ENCODE measurements at regions not wholly inside any gene's neighbourhood (a gene's known extent, or its start where the extent isn't known, plus 50 kb on each side); places are given as distances from the start of the nearest gene placed in this dataset.
"Not testable (repeated sequence)": the region's sequence is repeated elsewhere in the genome, so short reads cannot be mapped to it uniquely, and the experiment has no call there.

- DNase-seq (ENCODE audit: low spot score), result peak; percentile 42
Measured at GRCh38 chr21:32096411-32096810, 182.4 kb downstream of the MIS18A start.

GRCh38 chr21:32094804-32095203 lies 184.0 kb downstream of the MIS18A start:
- DNase-seq (ENCODE audit: low spot score) (peak; percentile 56), FAIRE-seq (peak; percentile 83)

More at GRCh38 chr21:32096411-32096810, 182.4 kb downstream of the MIS18A start:
- FAIRE-seq, result no peak

GRCh38 chr21:32093646-32094462 lies 185.0 kb downstream of the MIS18A start:
- DNase-seq (ENCODE audit: low spot score), result no peak
- peak; percentile 27 for FAIRE-seq

GRCh38 chr21:32090956-32091355 lies 187.9 kb downstream of the MIS18A start:
- DNase-seq (ENCODE audit: low spot score) (no peak), FAIRE-seq (no peak)

GRCh38 chr21:32089766-32090165 lies 189.1 kb downstream of the MIS18A start:
- FAIRE-seq, result no peak
- DNase-seq (ENCODE audit: low spot score), result no peak

GRCh38 chr21:32088471-32088870 lies 190.4 kb downstream of the MIS18A start:
- FAIRE-seq (no peak), DNase-seq (ENCODE audit: low spot score) (no peak)

- DNase-seq (ENCODE audit: low spot score) (no peak), FAIRE-seq (peak; percentile 76)
Measured at GRCh38 chr21:32087447-32087846, 191.4 kb downstream of the MIS18A start.

GRCh38 chr21:32083197-32083596 lies 195.7 kb downstream of the MIS18A start:
- DNase-seq (ENCODE audit: low spot score) (no peak), FAIRE-seq (no peak)

GRCh38 chr21:32082466-32082865 lies 196.4 kb downstream of the MIS18A start:
- DNase-seq (ENCODE audit: low spot score) (no peak), FAIRE-seq (no peak)

DNA sequence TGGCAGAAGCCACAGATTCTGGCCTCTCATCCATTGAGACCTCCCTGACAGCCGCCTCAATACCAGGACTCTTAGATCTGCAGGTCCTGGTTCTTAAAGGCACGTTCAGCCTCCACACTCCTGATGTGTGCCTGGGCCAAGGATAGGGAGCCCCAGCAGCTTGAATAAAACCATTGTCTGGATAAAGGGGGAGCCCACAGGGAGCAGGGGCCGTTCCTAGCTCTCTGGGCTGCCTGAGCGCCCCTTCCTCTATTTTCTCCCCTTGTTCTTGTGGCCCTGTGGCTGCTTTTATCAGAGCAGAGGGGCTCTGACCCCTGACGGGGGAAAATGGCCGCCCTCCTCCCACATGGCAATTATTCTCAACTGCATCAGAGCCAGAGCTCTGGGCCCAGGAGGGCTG lies 200.8 kb downstream of the HUNK start:
- DNase-seq (ENCODE audit: low spot score) (no peak), FAIRE-seq (no peak)

DNA sequence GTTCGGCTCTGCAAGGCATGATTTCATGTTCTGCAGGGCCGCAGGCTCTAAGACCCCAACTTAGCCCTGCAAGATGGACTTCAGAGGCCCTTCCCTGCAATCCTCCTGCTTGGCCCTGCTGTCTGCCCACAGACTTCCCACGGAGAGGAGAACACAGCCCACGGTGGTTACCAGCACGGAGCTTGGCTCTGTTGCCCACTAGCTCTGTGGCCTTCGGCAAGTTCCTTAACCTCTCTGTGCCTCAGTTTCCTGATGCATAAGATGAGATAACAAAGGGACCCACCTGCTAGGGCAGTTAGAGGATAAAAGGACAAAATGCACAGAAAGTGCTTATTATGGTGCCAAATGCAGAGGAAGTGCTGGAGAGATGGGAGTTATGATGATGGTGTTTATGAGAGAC lies 200.4 kb downstream of the HUNK start:
- no peak for FAIRE-seq
- DNase-seq (ENCODE audit: low spot score), result no peak

- DNase-seq (ENCODE audit: low spot score), result not testable (repeated sequence)
- FAIRE-seq, result peak; percentile 27
Measured at GRCh38 chr21:32071620-32072019, 198.8 kb downstream of the HUNK start.

DNA sequence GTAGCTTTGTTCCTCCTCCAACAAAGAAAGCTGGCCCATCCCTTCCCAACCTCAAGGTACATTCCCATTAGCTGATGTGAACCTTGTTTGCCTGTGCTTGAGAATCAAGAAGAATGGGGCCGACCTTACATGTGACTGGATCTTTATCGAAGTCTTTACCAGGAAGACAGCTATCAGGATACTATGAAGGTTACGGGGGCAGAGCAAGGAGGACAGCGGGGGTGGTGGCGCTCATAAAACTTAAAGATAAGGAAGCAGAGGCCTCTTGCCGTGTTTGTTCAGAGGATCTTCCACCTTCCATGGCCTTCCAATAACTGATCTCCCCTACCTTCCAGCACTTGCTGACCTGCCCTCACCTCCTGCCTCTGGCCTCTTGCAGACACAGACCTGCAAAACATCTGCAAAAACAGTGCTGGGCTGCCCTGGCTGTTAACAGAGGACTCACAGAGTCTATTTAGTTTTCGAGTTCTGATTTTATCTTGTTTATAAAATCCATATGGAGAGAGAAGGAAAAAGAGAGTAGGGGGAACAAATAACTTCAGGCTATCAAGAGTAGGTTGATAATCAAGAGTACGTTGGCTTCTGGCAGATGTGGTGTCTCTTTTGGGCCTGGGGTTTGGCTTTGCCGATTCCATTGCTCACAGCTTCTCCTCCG lies 198.0 kb downstream of the HUNK start:
- no peak for FAIRE-seq
- DNase-seq (ENCODE audit: low spot score), result no peak

GRCh38 chr21:32070126-32070525 lies 197.3 kb downstream of the HUNK start:
- no peak for FAIRE-seq
- DNase-seq (ENCODE audit: low spot score), result no peak

- DNase-seq (ENCODE audit: low spot score), result no peak
- FAIRE-seq, result no peak
Measured at GRCh38 chr21:32065654-32066053, 192.8 kb downstream of the HUNK start.

DNA sequence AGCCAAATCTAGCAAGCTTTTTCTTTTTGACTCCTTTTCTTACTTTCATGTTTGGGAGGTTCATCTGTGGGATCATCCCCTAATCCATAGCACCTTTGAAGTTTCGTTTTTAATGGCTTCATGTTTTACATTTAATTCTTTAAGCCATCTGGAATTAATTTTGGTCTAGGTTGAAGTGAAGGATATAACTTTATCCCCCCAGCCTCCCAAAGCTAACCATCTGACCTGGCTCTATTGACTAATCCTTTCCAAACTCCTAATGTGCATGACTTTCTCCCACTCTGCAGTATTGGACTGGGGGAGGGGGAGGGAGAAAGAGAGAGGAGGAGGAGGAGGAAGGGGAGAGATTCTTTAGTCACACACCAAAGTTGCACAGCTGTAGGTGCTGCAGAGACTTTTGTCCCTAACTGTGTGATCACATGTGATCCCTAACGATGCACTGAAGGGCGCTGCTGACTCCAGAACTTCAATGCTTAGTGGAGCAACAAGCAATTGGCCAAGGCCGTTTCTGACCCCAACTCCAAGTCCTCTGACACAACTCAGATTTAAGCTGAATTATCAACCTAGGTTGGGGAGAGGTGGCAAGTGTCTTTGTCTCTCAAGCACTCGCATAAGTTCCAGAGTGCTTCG lies 191.6 kb downstream of the HUNK start:
- DNase-seq (ENCODE audit: low spot score) (no peak), FAIRE-seq (no peak)

- no peak for FAIRE-seq
- no peak for DNase-seq (ENCODE audit: low spot score)
Measured at GRCh38 chr21:32062591-32063227, 189.9 kb downstream of the HUNK start.

DNA sequence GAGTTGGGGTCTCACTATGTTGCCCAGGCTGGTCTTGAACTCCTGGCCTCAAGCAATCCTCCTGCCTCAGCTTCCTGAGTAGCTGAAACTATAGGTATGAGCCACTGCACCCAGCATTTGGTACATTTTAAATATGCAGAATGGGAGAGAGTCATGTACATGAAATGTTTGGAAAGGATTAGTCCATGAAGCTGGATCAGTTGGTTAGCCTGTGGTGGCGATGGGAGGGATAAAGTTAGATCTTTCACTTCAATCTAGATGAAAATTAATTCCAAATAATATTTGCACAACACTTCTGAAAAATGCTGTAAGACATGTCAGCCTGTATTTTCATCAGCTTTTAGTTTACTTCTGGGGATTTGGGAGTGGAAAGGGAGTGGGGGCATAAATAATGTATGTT lies 188.9 kb downstream of the HUNK start:
- DNase-seq (ENCODE audit: low spot score) (no peak), FAIRE-seq (no peak)

- no peak for DNase-seq (ENCODE audit: low spot score)
- FAIRE-seq, result no peak
Measured at GRCh38 chr21:32056791-32057190, 184.0 kb downstream of the HUNK start.

- DNase-seq (ENCODE audit: low spot score) (no peak), FAIRE-seq (no peak)
Measured at GRCh38 chr21:32055305-32055704, 182.5 kb downstream of the HUNK start.

Data from urothelium cell line (cell line).